ENCODE measurements at regions not wholly inside any gene's neighbourhood (a gene's known extent, or its start where the extent isn't known, plus 50 kb on each side); places are given as distances from the start of the nearest gene placed in this dataset.
"Not testable (repeated sequence)": the region's sequence is repeated elsewhere in the genome, so short reads cannot be mapped to it uniquely, and the experiment has no call there.

DNA sequence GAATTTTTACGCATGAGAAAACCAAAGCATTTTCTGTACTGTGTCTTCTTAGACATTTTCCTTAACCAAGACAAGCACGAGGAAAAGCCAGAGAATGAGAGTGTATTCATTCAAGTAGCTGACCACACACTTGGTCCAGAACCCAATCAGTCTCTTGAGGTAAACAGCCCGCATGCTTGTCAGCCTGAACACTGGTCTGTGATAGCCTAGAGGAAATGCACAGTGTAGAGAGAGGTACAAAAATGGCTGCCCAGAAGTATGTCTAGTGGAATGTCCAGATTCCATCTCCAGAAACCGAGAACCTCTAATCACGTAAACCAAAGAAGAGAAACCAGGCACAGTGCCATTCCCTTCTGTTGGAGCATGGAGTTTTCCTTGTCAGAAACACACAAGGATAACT, 80.0 kb upstream of the SNX2 start:
- no peak for ATAC-seq
- no peak for TF ChIP-seq ARNTL (CRISPR knock-in tag; IDR thresholded peaks at IDR 0.05; ENCODE audit: borderline replicate concordance, low read depth)
- TF ChIP-seq OSR1 (CRISPR knock-in tag; IDR thresholded peaks at IDR 0.05): no peak
- TF ChIP-seq ZC3H10 (CRISPR knock-in tag; IDR thresholded peaks at IDR 0.05): no peak
- TF ChIP-seq ZNF70 (CRISPR knock-in tag; IDR thresholded peaks at IDR 0.05): no peak
- no peak for TF ChIP-seq ESRRG (CRISPR knock-in tag; IDR thresholded peaks at IDR 0.05)
- no peak for TF ChIP-seq PPARA (CRISPR knock-in tag; IDR thresholded peaks at IDR 0.05; ENCODE audit: borderline replicate concordance)
- TF ChIP-seq, protein P1, sequence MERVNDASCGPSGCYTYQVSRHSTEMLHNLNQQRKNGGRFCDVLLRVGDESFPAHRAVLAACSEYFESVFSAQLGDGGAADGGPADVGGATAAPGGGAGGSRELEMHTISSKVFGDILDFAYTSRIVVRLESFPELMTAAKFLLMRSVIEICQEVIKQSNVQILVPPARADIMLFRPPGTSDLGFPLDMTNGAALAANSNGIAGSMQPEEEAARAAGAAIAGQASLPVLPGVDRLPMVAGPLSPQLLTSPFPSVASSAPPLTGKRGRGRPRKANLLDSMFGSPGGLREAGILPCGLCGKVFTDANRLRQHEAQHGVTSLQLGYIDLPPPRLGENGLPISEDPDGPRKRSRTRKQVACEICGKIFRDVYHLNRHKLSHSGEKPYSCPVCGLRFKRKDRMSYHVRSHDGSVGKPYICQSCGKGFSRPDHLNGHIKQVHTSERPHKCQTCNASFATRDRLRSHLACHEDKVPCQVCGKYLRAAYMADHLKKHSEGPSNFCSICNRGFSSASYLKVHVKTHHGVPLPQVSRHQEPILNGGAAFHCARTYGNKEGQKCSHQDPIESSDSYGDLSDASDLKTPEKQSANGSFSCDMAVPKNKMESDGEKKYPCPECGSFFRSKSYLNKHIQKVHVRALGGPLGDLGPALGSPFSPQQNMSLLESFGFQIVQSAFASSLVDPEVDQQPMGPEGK (CRISPR knock-in tag; IDR thresholded peaks at IDR 0.05; ENCODE audit: borderline replicate concordance): no peak
- TF ChIP-seq GLIS3 (CRISPR knock-in tag; IDR thresholded peaks at IDR 0.05): no peak
- TF ChIP-seq ZFP3 (CRISPR knock-in tag; IDR thresholded peaks at IDR 0.05): no peak

DNA sequence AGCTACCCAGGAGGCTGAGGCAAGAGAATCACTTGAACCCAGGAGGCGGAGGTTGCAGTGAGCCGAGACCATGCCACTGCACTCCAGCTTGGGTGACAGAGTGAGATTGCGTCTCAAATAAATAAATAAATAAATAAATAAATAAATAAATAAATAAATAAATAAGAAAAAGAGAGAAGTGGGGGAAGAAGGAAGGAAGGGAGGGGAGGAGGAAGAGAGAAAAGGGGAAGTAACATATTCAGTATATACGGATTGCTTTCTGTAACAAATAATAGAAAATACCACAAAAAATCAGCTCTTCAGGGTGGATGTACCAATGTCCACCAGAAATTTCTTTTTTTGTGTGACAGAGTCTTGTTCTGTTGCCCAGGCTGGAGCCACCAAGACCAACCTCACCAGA, 78.1 kb upstream of the SNX2 start:
- not testable (repeated sequence) for ATAC-seq

DNA sequence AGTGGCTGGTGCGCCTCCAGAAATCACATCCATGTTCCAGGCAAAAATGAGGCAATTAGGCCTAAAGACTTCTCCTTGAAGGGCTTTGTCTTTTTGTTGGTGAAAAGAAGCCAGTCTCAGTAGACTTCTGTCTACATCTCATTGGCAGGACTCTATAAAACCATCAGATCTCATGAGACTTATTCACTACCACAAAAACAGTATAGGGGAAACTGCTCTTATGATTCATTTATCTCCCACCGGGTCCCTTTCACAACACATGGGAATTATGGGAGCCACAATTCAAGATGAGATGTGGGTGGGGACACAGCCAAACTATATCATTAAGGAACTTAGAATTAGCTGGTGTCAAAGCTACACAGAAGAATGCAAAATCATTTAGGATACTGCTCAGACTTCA, 77.7 kb upstream of the SNX2 start:
- TF ChIP-seq ZC3H10 (CRISPR knock-in tag; IDR thresholded peaks at IDR 0.05) (no peak), OSR1 (CRISPR knock-in tag; IDR thresholded peaks at IDR 0.05) (no peak), GLIS3 (CRISPR knock-in tag; IDR thresholded peaks at IDR 0.05) (no peak), ZFP30 (CRISPR knock-in tag; IDR thresholded peaks at IDR 0.05) (no peak), TOX (CRISPR knock-in tag; IDR thresholded peaks at IDR 0.05; ENCODE audit: borderline replicate concordance) (no peak)
- TF ChIP-seq, protein P2, sequence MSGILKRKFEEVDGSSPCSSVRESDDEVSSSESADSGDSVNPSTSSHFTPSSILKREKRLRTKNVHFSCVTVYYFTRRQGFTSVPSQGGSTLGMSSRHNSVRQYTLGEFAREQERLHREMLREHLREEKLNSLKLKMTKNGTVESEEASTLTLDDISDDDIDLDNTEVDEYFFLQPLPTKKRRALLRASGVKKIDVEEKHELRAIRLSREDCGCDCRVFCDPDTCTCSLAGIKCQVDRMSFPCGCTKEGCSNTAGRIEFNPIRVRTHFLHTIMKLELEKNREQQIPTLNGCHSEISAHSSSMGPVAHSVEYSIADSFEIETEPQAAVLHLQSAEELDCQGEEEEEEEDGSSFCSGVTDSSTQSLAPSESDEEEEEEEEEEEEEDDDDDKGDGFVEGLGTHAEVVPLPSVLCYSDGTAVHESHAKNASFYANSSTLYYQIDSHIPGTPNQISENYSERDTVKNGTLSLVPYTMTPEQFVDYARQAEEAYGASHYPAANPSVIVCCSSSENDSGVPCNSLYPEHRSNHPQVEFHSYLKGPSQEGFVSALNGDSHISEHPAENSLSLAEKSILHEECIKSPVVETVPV (CRISPR knock-in tag; IDR thresholded peaks at IDR 0.05): no peak
- ATAC-seq: no peak

DNA sequence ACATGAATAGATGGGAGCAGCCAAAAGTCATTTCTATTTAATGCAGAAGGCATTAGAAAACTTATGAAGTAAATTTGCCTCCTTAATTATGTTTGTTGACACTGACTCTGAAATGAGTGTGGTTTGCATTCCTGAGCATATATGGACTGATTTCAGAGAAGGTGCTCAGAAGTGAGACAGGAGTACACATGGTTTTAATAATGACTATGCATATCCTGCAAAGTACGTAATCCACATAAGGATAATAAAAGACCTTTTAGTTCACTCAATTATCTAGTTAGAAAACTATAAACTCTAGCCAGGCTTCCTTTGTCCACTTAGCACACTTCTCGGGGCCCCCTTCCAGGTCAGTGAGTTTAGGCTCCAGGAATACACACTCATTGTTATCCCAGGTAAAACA, 75.7 kb upstream of the SNX2 start:
- TF ChIP-seq RARB (CRISPR knock-in tag; IDR thresholded peaks at IDR 0.05) (no peak), ISL1 (CRISPR knock-in tag; IDR thresholded peaks at IDR 0.05) (peak; percentile 43; the same call in 1 of the 2 replicates), TCF4 (CRISPR knock-in tag; IDR thresholded peaks at IDR 0.05; ENCODE audit: borderline replicate concordance) (peak; percentile 72)
- peak; percentile 76 for ATAC-seq

DNA sequence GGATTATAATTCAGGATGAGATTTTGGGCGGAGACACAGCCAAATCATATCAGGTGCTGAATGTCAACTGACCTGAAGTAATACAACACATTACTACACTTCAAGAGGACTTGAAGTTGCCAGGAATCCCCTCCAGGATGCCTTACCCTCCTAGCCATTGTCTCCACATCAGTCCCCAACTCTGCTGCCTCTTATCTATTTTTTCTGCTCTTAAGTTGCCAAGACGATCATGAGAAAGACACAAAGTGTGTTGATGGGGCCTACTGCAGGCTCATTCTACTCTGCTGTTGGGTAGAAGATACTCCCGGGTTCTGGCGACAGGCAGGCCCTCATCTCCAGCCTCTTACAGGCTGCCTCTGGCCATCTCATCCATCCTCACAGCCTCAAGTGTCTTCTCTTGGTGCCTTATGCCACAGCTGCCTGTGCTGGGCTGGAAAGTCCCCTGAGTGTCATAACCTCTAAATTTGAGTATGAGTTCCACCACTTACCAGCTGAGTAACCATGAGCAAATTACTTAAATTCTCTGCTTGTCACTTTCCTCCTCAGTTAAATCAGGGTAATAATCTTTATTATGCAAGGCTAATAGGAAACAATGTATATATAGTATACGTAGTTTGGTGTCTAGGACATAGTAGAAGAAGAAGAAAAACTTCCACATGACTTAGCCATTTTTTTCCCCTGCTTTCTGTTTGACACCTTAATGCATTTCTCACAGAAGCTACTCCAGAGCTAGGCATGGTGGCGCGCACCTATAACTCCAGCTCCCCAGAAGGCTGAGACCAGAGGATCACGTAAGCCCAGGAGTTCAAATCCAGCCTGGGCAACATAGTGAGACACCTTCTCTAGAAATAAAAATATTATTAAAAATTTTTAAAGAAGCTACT, 73.0 kb upstream of the SNX2 start:
- ATAC-seq: no peak
- TF ChIP-seq, protein P3, sequence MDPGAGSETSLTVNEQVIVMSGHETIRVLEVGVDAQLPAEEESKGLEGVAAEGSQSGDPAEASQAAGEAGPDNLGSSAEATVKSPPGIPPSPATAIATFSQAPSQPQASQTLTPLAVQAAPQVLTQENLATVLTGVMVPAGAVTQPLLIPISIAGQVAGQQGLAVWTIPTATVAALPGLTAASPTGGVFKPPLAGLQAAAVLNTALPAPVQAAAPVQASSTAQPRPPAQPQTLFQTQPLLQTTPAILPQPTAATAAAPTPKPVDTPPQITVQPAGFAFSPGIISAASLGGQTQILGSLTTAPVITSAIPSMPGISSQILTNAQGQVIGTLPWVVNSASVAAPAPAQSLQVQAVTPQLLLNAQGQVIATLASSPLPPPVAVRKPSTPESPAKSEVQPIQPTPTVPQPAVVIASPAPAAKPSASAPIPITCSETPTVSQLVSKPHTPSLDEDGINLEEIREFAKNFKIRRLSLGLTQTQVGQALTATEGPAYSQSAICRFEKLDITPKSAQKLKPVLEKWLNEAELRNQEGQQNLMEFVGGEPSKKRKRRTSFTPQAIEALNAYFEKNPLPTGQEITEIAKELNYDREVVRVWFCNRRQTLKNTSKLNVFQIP (CRISPR knock-in tag; IDR thresholded peaks at IDR 0.05; ENCODE audit: borderline replicate concordance, low read depth): no peak
- TF ChIP-seq RARB (CRISPR knock-in tag; IDR thresholded peaks at IDR 0.05): no peak
- TF ChIP-seq SNAI2 (CRISPR knock-in tag; IDR thresholded peaks at IDR 0.05): no peak
- TF ChIP-seq OSR1 (CRISPR knock-in tag; IDR thresholded peaks at IDR 0.05): no peak
- TF ChIP-seq ZC3H10 (CRISPR knock-in tag; IDR thresholded peaks at IDR 0.05): no peak
- TF ChIP-seq BACH2 (CRISPR knock-in tag; IDR thresholded peaks at IDR 0.05; ENCODE audit: borderline replicate concordance): no peak
- no peak for TF ChIP-seq TCF4 (CRISPR knock-in tag; IDR thresholded peaks at IDR 0.05; ENCODE audit: borderline replicate concordance)
- no peak for TF ChIP-seq ISL1 (CRISPR knock-in tag; IDR thresholded peaks at IDR 0.05)
- TF ChIP-seq, protein P2 (CRISPR knock-in tag; IDR thresholded peaks at IDR 0.05): no peak
- TF ChIP-seq, protein P4, sequence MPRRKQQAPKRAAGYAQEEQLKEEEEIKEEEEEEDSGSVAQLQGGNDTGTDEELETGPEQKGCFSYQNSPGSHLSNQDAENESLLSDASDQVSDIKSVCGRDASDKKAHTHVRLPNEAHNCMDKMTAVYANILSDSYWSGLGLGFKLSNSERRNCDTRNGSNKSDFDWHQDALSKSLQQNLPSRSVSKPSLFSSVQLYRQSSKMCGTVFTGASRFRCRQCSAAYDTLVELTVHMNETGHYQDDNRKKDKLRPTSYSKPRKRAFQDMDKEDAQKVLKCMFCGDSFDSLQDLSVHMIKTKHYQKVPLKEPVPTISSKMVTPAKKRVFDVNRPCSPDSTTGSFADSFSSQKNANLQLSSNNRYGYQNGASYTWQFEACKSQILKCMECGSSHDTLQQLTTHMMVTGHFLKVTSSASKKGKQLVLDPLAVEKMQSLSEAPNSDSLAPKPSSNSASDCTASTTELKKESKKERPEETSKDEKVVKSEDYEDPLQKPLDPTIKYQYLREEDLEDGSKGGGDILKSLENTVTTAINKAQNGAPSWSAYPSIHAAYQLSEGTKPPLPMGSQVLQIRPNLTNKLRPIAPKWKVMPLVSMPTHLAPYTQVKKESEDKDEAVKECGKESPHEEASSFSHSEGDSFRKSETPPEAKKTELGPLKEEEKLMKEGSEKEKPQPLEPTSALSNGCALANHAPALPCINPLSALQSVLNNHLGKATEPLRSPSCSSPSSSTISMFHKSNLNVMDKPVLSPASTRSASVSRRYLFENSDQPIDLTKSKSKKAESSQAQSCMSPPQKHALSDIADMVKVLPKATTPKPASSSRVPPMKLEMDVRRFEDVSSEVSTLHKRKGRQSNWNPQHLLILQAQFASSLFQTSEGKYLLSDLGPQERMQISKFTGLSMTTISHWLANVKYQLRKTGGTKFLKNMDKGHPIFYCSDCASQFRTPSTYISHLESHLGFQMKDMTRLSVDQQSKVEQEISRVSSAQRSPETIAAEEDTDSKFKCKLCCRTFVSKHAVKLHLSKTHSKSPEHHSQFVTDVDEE (CRISPR knock-in tag; IDR thresholded peaks at IDR 0.05): no peak
- TF ChIP-seq CSDC2 (CRISPR knock-in tag; IDR thresholded peaks at IDR 0.05): no peak
- TF ChIP-seq, protein P1 (CRISPR knock-in tag; IDR thresholded peaks at IDR 0.05; ENCODE audit: borderline replicate concordance): no peak
- no peak for TF ChIP-seq ARNTL (CRISPR knock-in tag; IDR thresholded peaks at IDR 0.05; ENCODE audit: borderline replicate concordance, low read depth)
- no peak for TF ChIP-seq ZFP3 (CRISPR knock-in tag; IDR thresholded peaks at IDR 0.05)
- TF ChIP-seq ZFP30 (CRISPR knock-in tag; IDR thresholded peaks at IDR 0.05): no peak
- no peak for TF ChIP-seq ESRRG (CRISPR knock-in tag; IDR thresholded peaks at IDR 0.05)
- TF ChIP-seq PPARA (CRISPR knock-in tag; IDR thresholded peaks at IDR 0.05; ENCODE audit: borderline replicate concordance): no peak
